Bronchial epithelial cell (primary cell): ENCODE measurements at regions not wholly inside any gene's neighbourhood (a gene's known extent, or its start where the extent isn't known, plus 50 kb on each side); places are given as distances from the start of the nearest gene placed in this dataset.
"Not testable (repeated sequence)": the region's sequence is repeated elsewhere in the genome, so short reads cannot be mapped to it uniquely, and the experiment has no call there.

Source experiments
- DNase-seq: peaks from one replicate; pipeline ENCODE4 v3.0.0-alpha.2; 2010; ENCODE audit warnings: low read depth
- FAIRE-seq: peaks from 2 replicates; lab custom pipeline; 2011; peaks lifted over from hg19 to GRCh38; lab: Jason Lieb, UNC
- H3K27me3 ChIP-seq: 2 replicates; pipeline ENCODE4 v1.5.1; 2011; ENCODE audit warnings: low read length; ENCODE audit not compliant: control insufficient read depth, insufficient read depth
- H3K36me3 ChIP-seq: 2 replicates; pipeline ENCODE4 v1.5.1; 2011; ENCODE audit warnings: low read length; ENCODE audit not compliant: control insufficient read depth, insufficient read depth
- H3K4me3 ChIP-seq: 2 replicates; pipeline ENCODE4 v1.5.1; 2011; ENCODE audit warnings: mild to moderate bottlenecking, low read depth, low read length, control low read depth
- CTCF ChIP-seq: IDR thresholded peaks from 2 replicates; pipeline ENCODE4 v1.5.1; 2011; ENCODE audit warnings: mild to moderate bottlenecking, moderate library complexity, low read length, control low read depth, inconsistent platforms; ENCODE audit not compliant: insufficient read depth, severe bottlenecking

GRCh38 chr5:82540301-82540700, 262.1 kb upstream of the RPS23 start:
- H3K36me3 ChIP-seq, result no peaks in the 10 kb centered on the region
- DNase-seq (peak; percentile 7), FAIRE-seq (no peak)
- TF ChIP-seq CTCF, result no peak
- H3K4me3 ChIP-seq, result no peak overlapping the region
- no peaks in the 10 kb centered on the region for H3K27me3 ChIP-seq

- no peak for FAIRE-seq
- Histone ChIP-seq H3K27me3 (no peaks in the 10 kb centered on the region), H3K36me3 (no peaks in the 10 kb centered on the region), H3K4me3 (no peak overlapping the region)
- no peak for DNase-seq
- no peak for TF ChIP-seq CTCF
Observed at GRCh38 chr5:82538339-82539034, 260.3 kb upstream of the RPS23 start.

- Histone ChIP-seq H3K27me3 (no peaks in the 10 kb centered on the region), H3K4me3 (no peak overlapping the region), H3K36me3 (no peaks in the 10 kb centered on the region)
- TF ChIP-seq CTCF, result no peak
- DNase-seq (no peak), FAIRE-seq (no peak)
Observed at GRCh38 chr5:82537687-82538306, 259.6 kb upstream of the RPS23 start.

- Histone ChIP-seq H3K27me3 (no peaks in the 10 kb centered on the region), H3K36me3 (no peaks in the 10 kb centered on the region), H3K4me3 (no peak overlapping the region)
- no peak for DNase-seq
- no peak for TF ChIP-seq CTCF
- no peak for FAIRE-seq
Observed at GRCh38 chr5:82534986-82535385, 256.8 kb upstream of the RPS23 start.

- not testable (repeated sequence) for H3K4me3 ChIP-seq, FAIRE-seq, DNase-seq, H3K36me3 ChIP-seq, H3K27me3 ChIP-seq
Observed at GRCh38 chr5:82532075-82532474, 253.9 kb upstream of the RPS23 start.

- DNase-seq (no peak), FAIRE-seq (no peak)
- H3K36me3 ChIP-seq, result no peaks in the 10 kb centered on the region
- no peaks in the 10 kb centered on the region for H3K27me3 ChIP-seq
- TF ChIP-seq CTCF, result no peak
- no peak overlapping the region for H3K4me3 ChIP-seq
Observed at GRCh38 chr5:82526540-82526939, 248.4 kb upstream of the RPS23 start.
